ENCODE measurements at regions not wholly inside any gene's neighbourhood (a gene's known extent, or its start where the extent isn't known, plus 50 kb on each side); places are given as distances from the start of the nearest gene placed in this dataset.
"Not testable (repeated sequence)": the region's sequence is repeated elsewhere in the genome, so short reads cannot be mapped to it uniquely, and the experiment has no call there.

DNA sequence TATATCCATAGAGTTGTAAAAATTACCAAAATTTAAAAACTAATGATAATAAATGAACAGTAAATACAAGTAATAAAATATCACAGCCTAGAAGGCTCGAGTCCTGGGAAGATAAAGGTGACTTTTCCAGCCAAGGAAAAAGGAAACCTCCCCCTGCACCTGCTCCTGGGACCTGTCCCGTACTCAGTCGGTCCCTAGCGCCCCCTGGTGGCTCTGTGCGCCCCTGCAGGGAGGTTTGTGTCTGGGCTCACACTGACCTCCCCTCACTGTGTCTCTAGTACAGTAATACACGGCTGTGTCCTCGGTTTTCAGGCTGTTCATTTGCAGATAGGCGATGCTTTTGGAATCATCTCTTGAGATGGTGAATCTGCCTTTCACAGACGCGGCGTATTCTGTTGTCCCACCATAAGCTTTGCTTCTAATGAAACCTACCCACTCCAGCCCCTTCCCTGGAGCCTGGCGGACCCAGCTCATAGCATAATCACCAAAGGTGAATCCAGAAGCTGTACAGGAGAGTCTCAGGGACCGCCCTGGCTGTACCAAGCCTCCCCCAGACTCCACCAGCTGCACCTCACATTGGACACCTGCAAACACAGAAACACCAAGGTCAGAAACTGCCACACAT lies 1030.4 kb downstream of the TMEM121 start:
- H3K36me3 ChIP-seq (ENCODE audit: insufficient read depth, insufficient read length, low read length), result no peaks in the 10 kb centered on the region
- no peak overlapping the region for H3K4me3 ChIP-seq (ENCODE audit: insufficient read length, low read depth)
- no peak for TF ChIP-seq YY1 (IDR thresholded peaks at IDR 0.05; ENCODE audit: insufficient read depth, insufficient read length)
- TF ChIP-seq SUZ12 (IDR thresholded peaks at IDR 0.05; ENCODE audit: extremely low read depth, insufficient read depth, insufficient read length), result no peak
- TF ChIP-seq ZNF274 (IDR thresholded peaks at IDR 0.05; ENCODE audit: low read depth, low read length), result no peak
- no peaks in the 10 kb centered on the region for H3K4me1 ChIP-seq (ENCODE audit: insufficient read depth, insufficient read length)
- no peaks in the 10 kb centered on the region for H3K27me3 ChIP-seq (ENCODE audit: insufficient read depth, insufficient read length)
- peak; percentile 5 for DNase-seq (ENCODE audit: low read depth, low spot score)
- no peak overlapping the region for H3K9ac ChIP-seq (ENCODE audit: insufficient read length, low read depth)
- H3K9me3 ChIP-seq (ENCODE audit: insufficient read depth, low read length), result no peaks in the 10 kb centered on the region

GRCh38 chr14:106562451-106562850 lies 1036.1 kb downstream of the TMEM121 start:
- H3K36me3 ChIP-seq (ENCODE audit: insufficient read depth, insufficient read length, low read length), result no peaks in the 10 kb centered on the region
- no peak for TF ChIP-seq ZNF274 (IDR thresholded peaks at IDR 0.05; ENCODE audit: low read depth, low read length)
- no peaks in the 10 kb centered on the region for H3K9me3 ChIP-seq (ENCODE audit: insufficient read depth, low read length)
- H3K4me1 ChIP-seq (ENCODE audit: insufficient read depth, insufficient read length), result no peaks in the 10 kb centered on the region
- H3K4me3 ChIP-seq (ENCODE audit: insufficient read length, low read depth), result no peak overlapping the region
- no peak for DNase-seq (ENCODE audit: low read depth, low spot score)
- H3K9ac ChIP-seq (ENCODE audit: insufficient read length, low read depth), result no peak overlapping the region
- no peaks in the 10 kb centered on the region for H3K27me3 ChIP-seq (ENCODE audit: insufficient read depth, insufficient read length)

- no peak for TF ChIP-seq ZNF274 (IDR thresholded peaks at IDR 0.05; ENCODE audit: low read depth, low read length)
- no peak for TF ChIP-seq YY1 (IDR thresholded peaks at IDR 0.05; ENCODE audit: insufficient read depth, insufficient read length)
- Histone ChIP-seq H3K4me3 (ENCODE audit: insufficient read length, low read depth) (no peak overlapping the region), H3K4me1 (ENCODE audit: insufficient read depth, insufficient read length) (no peaks in the 10 kb centered on the region), H3K9me3 (ENCODE audit: insufficient read depth, low read length) (no peaks in the 10 kb centered on the region), H3K27me3 (ENCODE audit: insufficient read depth, insufficient read length) (no peaks in the 10 kb centered on the region), H3K9ac (ENCODE audit: insufficient read length, low read depth) (no peak overlapping the region), H3K36me3 (ENCODE audit: insufficient read depth, insufficient read length, low read length) (no peaks in the 10 kb centered on the region)
- peak; percentile 18 for DNase-seq (ENCODE audit: low read depth, low spot score)
Measured at GRCh38 chr14:106564058-106564643, 1037.8 kb downstream of the TMEM121 start.

GRCh38 chr14:106578481-106578880 lies 1052.1 kb downstream of the TMEM121 start:
- no peak for DNase-seq (ENCODE audit: low read depth, low spot score)
- H3K36me3 ChIP-seq (ENCODE audit: insufficient read depth, insufficient read length, low read length), result no peaks in the 10 kb centered on the region
- H3K27me3 ChIP-seq (ENCODE audit: insufficient read depth, insufficient read length), result no peaks in the 10 kb centered on the region
- no peaks in the 10 kb centered on the region for H3K4me1 ChIP-seq (ENCODE audit: insufficient read depth, insufficient read length)
- no peak overlapping the region for H3K4me3 ChIP-seq (ENCODE audit: insufficient read length, low read depth)
- H3K9ac ChIP-seq (ENCODE audit: insufficient read length, low read depth), result no peak overlapping the region
- TF ChIP-seq YY1 (IDR thresholded peaks at IDR 0.05; ENCODE audit: insufficient read depth, insufficient read length), result no peak
- TF ChIP-seq SUZ12 (IDR thresholded peaks at IDR 0.05; ENCODE audit: extremely low read depth, insufficient read depth, insufficient read length), result no peak
- TF ChIP-seq ZNF274 (IDR thresholded peaks at IDR 0.05; ENCODE audit: low read depth, low read length), result no peak
- no peaks in the 10 kb centered on the region for H3K9me3 ChIP-seq (ENCODE audit: insufficient read depth, low read length)

DNA sequence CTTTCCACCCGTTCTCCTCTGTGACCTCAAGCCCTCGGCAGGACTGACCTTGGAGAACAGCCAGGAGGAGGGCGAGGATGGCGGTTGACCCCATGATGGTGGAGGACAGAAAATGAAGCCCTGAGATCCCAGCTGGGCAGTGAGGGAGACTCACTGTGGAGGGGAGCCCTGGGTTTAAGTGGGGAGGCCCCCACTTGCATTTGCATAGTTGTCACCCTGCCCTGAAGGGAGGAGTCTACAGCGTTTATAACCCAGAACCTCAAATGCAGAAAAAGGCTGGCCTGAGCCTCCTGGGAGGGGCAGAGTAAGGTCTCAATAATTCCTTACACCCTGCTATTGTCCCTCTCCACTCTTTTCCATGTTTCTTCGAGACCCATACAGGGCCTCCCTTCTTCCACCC lies 1052.7 kb downstream of the TMEM121 start:
- TF ChIP-seq ZNF274 (IDR thresholded peaks at IDR 0.05; ENCODE audit: low read depth, low read length), result no peak
- no peak for TF ChIP-seq YY1 (IDR thresholded peaks at IDR 0.05; ENCODE audit: insufficient read depth, insufficient read length)
- no peak for TF ChIP-seq SUZ12 (IDR thresholded peaks at IDR 0.05; ENCODE audit: extremely low read depth, insufficient read depth, insufficient read length)
- H3K36me3 ChIP-seq (ENCODE audit: insufficient read depth, insufficient read length, low read length), result no peaks in the 10 kb centered on the region
- H3K4me1 ChIP-seq (ENCODE audit: insufficient read depth, insufficient read length), result no peaks in the 10 kb centered on the region
- H3K27me3 ChIP-seq (ENCODE audit: insufficient read depth, insufficient read length), result no peaks in the 10 kb centered on the region
- H3K9me3 ChIP-seq (ENCODE audit: insufficient read depth, low read length), result no peaks in the 10 kb centered on the region
- H3K4me3 ChIP-seq (ENCODE audit: insufficient read length, low read depth), result no peak overlapping the region
- no peak for DNase-seq (ENCODE audit: low read depth, low spot score)
- H3K9ac ChIP-seq (ENCODE audit: insufficient read length, low read depth), result no peak overlapping the region

DNA sequence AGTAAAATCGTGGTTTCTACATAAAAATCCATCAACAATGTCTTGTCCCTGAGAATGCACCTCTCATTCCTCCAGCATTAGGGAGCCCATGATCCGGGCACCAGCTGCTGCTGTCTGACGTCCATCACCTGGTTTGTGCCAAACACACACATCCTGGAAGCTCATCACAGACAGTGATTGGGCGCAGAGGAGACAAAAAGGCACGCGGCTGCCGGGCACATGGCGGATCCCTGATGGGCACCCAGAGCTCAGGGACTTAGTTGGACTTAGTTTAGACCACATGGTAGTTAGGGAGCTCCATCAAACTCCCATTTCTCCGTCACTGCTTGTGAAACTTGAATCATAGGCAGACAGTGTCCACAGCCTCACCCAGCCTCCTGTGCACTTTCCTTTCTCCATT lies 1059.3 kb downstream of the TMEM121 start:
- DNase-seq (ENCODE audit: low read depth, low spot score), result no peak
- TF ChIP-seq SUZ12 (IDR thresholded peaks at IDR 0.05; ENCODE audit: extremely low read depth, insufficient read depth, insufficient read length), result no peak
- no peak for TF ChIP-seq YY1 (IDR thresholded peaks at IDR 0.05; ENCODE audit: insufficient read depth, insufficient read length)
- TF ChIP-seq ZNF274 (IDR thresholded peaks at IDR 0.05; ENCODE audit: low read depth, low read length), result no peak
- Histone ChIP-seq H3K4me3 (ENCODE audit: insufficient read length, low read depth) (no peak overlapping the region), H3K4me1 (ENCODE audit: insufficient read depth, insufficient read length) (no peaks in the 10 kb centered on the region), H3K9ac (ENCODE audit: insufficient read length, low read depth) (no peak overlapping the region), H3K9me3 (ENCODE audit: insufficient read depth, low read length) (no peaks in the 10 kb centered on the region), H3K27me3 (ENCODE audit: insufficient read depth, insufficient read length) (no peaks in the 10 kb centered on the region), H3K36me3 (ENCODE audit: insufficient read depth, insufficient read length, low read length) (no peaks in the 10 kb centered on the region)

DNA sequence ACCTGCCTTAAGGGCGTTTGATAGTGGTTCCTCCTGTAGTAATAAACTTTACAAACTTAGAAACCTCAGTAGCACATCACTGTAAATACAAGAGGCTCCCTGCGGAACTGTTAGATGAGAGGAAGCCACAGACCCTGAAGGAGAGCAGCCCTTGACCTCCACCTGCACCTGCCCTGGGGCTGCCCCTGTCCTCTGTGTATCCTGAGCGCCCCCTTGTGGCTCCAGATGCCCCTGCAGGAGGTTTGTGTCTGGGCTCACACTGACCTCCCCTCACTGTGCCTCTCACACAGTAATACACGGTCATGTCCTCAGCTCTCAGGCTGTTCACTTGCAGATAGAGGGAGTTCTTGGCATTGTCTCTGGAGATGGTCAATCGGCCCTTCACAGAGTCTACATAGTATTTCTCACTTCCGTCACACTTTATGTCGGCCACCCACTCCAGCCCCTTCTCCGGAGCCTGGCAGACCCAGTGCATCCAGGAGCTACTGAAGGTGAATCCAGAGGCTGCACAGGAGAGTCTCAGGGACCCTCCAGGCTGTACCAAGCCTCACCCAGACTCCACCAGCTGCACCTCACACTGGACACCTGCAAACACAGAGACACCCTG lies 1059.8 kb downstream of the TMEM121 start:
- no peaks in the 10 kb centered on the region for H3K36me3 ChIP-seq (ENCODE audit: insufficient read depth, insufficient read length, low read length)
- no peaks in the 10 kb centered on the region for H3K9me3 ChIP-seq (ENCODE audit: insufficient read depth, low read length)
- TF ChIP-seq YY1 (IDR thresholded peaks at IDR 0.05; ENCODE audit: insufficient read depth, insufficient read length) (no peak), ZNF274 (IDR thresholded peaks at IDR 0.05; ENCODE audit: low read depth, low read length) (no peak), SUZ12 (IDR thresholded peaks at IDR 0.05; ENCODE audit: extremely low read depth, insufficient read depth, insufficient read length) (no peak)
- DNase-seq (ENCODE audit: low read depth, low spot score), result peak; percentile 3
- no peaks in the 10 kb centered on the region for H3K27me3 ChIP-seq (ENCODE audit: insufficient read depth, insufficient read length)
- H3K4me3 ChIP-seq (ENCODE audit: insufficient read length, low read depth), result no peak overlapping the region
- no peaks in the 10 kb centered on the region for H3K4me1 ChIP-seq (ENCODE audit: insufficient read depth, insufficient read length)
- no peak overlapping the region for H3K9ac ChIP-seq (ENCODE audit: insufficient read length, low read depth)

- DNase-seq (ENCODE audit: low read depth, low spot score); H3K36me3 ChIP-seq (ENCODE audit: insufficient read depth, insufficient read length, low read length); H3K4me1 ChIP-seq (ENCODE audit: insufficient read depth, insufficient read length); H3K9me3 ChIP-seq (ENCODE audit: insufficient read depth, low read length); H3K27me3 ChIP-seq (ENCODE audit: insufficient read depth, insufficient read length); H3K9ac ChIP-seq (ENCODE audit: insufficient read length, low read depth); H3K4me3 ChIP-seq (ENCODE audit: insufficient read length, low read depth): not testable (repeated sequence)
Measured at GRCh38 chr14:106591539-106591938, 1065.2 kb downstream of the TMEM121 start.

GRCh38 chr14:106592115-106592852 lies 1065.9 kb downstream of the TMEM121 start:
- DNase-seq (ENCODE audit: low read depth, low spot score); H3K4me3 ChIP-seq (ENCODE audit: insufficient read length, low read depth); H3K9me3 ChIP-seq (ENCODE audit: insufficient read depth, low read length); H3K4me1 ChIP-seq (ENCODE audit: insufficient read depth, insufficient read length); H3K36me3 ChIP-seq (ENCODE audit: insufficient read depth, insufficient read length, low read length); H3K9ac ChIP-seq (ENCODE audit: insufficient read length, low read depth); H3K27me3 ChIP-seq (ENCODE audit: insufficient read depth, insufficient read length): not testable (repeated sequence)

Data from NT2/D1 (cell line).